OCI-LY7 (cell line): ENCODE measurements at regions not wholly inside any gene's neighbourhood (a gene's known extent, or its start where the extent isn't known, plus 50 kb on each side); places are given as distances from the start of the nearest gene placed in this dataset.

Experiments
- BruUV-seq: library from RNA; stranded (reverse); fragments of 400-500 nt; replicated peaks from 2 replicates; lab custom pipeline; 2021; lab: Mats Ljungman, UMichigan
- CTCF ChIA-PET: fragments of 300-600 bp; sonication (Branson Sonifier 250); formaldehyde crosslinking; loops from one replicate; lab custom pipeline; 2022; ENCODE audit warnings: antibody characterized with exemption; ENCODE audit not compliant: unreplicated experiment; lab: Charles Lee
- POLR2A ChIA-PET: fragments of 300-600 bp; sonication (Branson Sonifier 250); formaldehyde crosslinking; loops from one replicate; lab custom pipeline; 2022; ENCODE audit warnings: antibody characterized with exemption; lab: Charles Lee
- DNase-seq: peaks from one replicate; pipeline ENCODE4 v3.0.0-alpha.2; 2015; ENCODE audit warnings: low spot score
- H2AFZ ChIP-seq: fragments of 200-600 bp; sonication (generic), shearing (Covaris generic); 2 replicates; pipeline ENCODE4 v1.6.1; 2014; ENCODE audit warnings: mild to moderate bottlenecking, antibody characterized with exemption, low read length, moderate library complexity
- H3K27ac ChIP-seq: fragments of 200-600 bp; sonication (generic); 2 replicates; pipeline ENCODE4 v1.5.1; 2014; ENCODE audit warnings: mixed run types, low read depth, mild to moderate bottlenecking, moderate library complexity, low read length, inconsistent platforms; ENCODE audit not compliant: poor library complexity, severe bottlenecking
- H3K36me3 ChIP-seq: fragments of 200-600 bp; sonication (generic); 2 replicates; pipeline ENCODE4 v1.6.1; 2014; ENCODE audit warnings: mild to moderate bottlenecking, antibody characterized with exemption, low read length, moderate library complexity, mixed read lengths; ENCODE audit not compliant: insufficient read depth
- H3K4me1 ChIP-seq: fragments of 200-600 bp; sonication (generic); 2 replicates; pipeline ENCODE4 v1.5.1; 2014; ENCODE audit warnings: mild to moderate bottlenecking, low read length; ENCODE audit not compliant: insufficient read depth, poor library complexity, severe bottlenecking
- H3K4me2 ChIP-seq: fragments of 200-600 bp; sonication (generic); 2 replicates; pipeline ENCODE4 v1.6.1; 2014; ENCODE audit warnings: mild to moderate bottlenecking, low read length
- H3K4me3 ChIP-seq: fragments of 200-600 bp; sonication (generic); 2 replicates; pipeline ENCODE4 v1.5.1; 2014; ENCODE audit warnings: mild to moderate bottlenecking, low read depth, low read length; ENCODE audit not compliant: poor library complexity, severe bottlenecking
- H3K79me2 ChIP-seq: fragments of 200-600 bp; sonication (generic); 2 replicates; pipeline ENCODE4 v1.6.1; 2016; ENCODE audit warnings: low read depth, mild to moderate bottlenecking, low read length, moderate library complexity, mixed read lengths; ENCODE audit not compliant: insufficient read depth
- H3K9me2 ChIP-seq: fragments of 200-600 bp; sonication (generic); 2 replicates; pipeline ENCODE4 v1.6.1; 2016; ENCODE audit warnings: mild to moderate bottlenecking, low read length, mixed read lengths; ENCODE audit not compliant: insufficient read depth
- H3K9me3 ChIP-seq: fragments of 200-600 bp; sonication (generic); 2 replicates; pipeline ENCODE4 v1.6.1; 2014; ENCODE audit warnings: mild to moderate bottlenecking, mixed run types, low read length, mixed read lengths
- H4K20me1 ChIP-seq: fragments of 200-600 bp; sonication (generic); 2 replicates; pipeline ENCODE4 v1.6.1; 2014; ENCODE audit warnings: mild to moderate bottlenecking, antibody characterized with exemption, low read length, moderate library complexity, mixed read lengths; ENCODE audit not compliant: insufficient read depth
- CTCF ChIP-seq: fragments of 200-600 bp; sonication (generic); conservative IDR thresholded peaks from 2 replicates; pipeline ENCODE4 v1.5.1; 2014; ENCODE audit warnings: mild to moderate bottlenecking, antibody characterized with exemption, low read length, moderate library complexity, mixed read lengths
- EZH2phosphoT487 ChIP-seq: fragments of 200-600 bp; sonication (generic); IDR thresholded peaks from 2 replicates; pipeline ENCODE4 v1.6.1; 2018; ENCODE audit warnings: low read depth, borderline replicate concordance, mild to moderate bottlenecking, mixed run types, antibody characterized with exemption, low read length, moderate library complexity, mixed read lengths
- intact Hi-C: fragments of 100-400 bp; cut with micrococcal nuclease; formaldehyde crosslinking; loops from one replicate; pipeline ENCODE4 v1.10.0; 2022; ENCODE audit not compliant: unreplicated experiment

- TF ChIP-seq EZH2phosphoT487 (no peak), CTCF (no peak)
- H3K27ac ChIP-seq: no peak overlapping the region
- H2AFZ ChIP-seq: no peak overlapping the region
- H3K4me3 ChIP-seq: no peak overlapping the region
- H3K79me2 ChIP-seq: no peaks in the 10 kb centered on the region
- no peak overlapping the region for H3K4me2 ChIP-seq
- no peaks in the 10 kb centered on the region for H3K9me2 ChIP-seq
- H4K20me1 ChIP-seq: no peaks in the 10 kb centered on the region
- no peaks in the 10 kb centered on the region for H3K9me3 ChIP-seq
- POLR2A ChIA-PET: no interaction called here
- no TSS peak for BruUV-seq
- no peaks in the 10 kb centered on the region for H3K4me1 ChIP-seq
- no peak for DNase-seq
- CTCF ChIA-PET: no interaction called here
- no peaks in the 10 kb centered on the region for H3K36me3 ChIP-seq
- intact Hi-C loops: no loop called here
These were observed 742.4 kb upstream of the INTU start for GRCh38 chr4:126890383-126890782.

DNA sequence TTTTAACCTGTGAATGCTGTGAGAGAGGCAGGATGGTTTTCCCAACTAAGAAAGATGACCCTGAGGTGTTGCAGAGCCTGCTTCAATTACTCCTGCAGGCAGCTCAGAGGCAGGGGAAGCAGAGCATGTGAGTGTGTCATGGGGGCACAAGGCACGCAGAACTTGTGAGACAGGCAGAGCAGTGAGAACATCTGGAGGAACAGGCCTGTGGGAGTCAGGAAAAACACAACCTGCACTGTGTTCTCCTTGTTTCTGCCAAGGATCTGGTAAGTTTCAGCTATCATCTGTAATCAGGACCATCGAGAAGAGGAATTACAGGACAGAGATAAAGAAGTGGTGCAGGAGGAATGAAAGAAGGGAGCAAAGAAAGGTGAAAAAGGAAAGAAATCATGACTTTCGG is 741.8 kb upstream of the INTU start:
- CTCF ChIA-PET: no interaction called here

More for the DNA sequence above, 741.8 kb upstream of the INTU start:
- TF ChIP-seq CTCF (no peak), EZH2phosphoT487 (no peak)
- Histone ChIP-seq H3K9me3 (no peaks in the 10 kb centered on the region), H3K4me1 (no peaks in the 10 kb centered on the region), H3K9me2 (no peaks in the 10 kb centered on the region), H3K36me3 (no peaks in the 10 kb centered on the region), H3K79me2 (no peaks in the 10 kb centered on the region), H3K27ac (no peak overlapping the region), H2AFZ (no peak overlapping the region), H4K20me1 (no peaks in the 10 kb centered on the region), H3K4me2 (no peak overlapping the region), H3K4me3 (no peak overlapping the region)
- no peak for DNase-seq
- intact Hi-C loops: no loop called here
- POLR2A ChIA-PET: no interaction called here
- no TSS peak for BruUV-seq
